ENCODE measurements at regions not wholly inside any gene's neighbourhood (a gene's known extent, or its start where the extent isn't known, plus 50 kb on each side); places are given as distances from the start of the nearest gene placed in this dataset.

- Histone ChIP-seq H2AFZ (ENCODE audit: low read length) (no peak overlapping the region), H3K9me3 (ENCODE audit: low read length) (no peaks in the 10 kb centered on the region), H3K4me1 (ENCODE audit: insufficient read depth, low read length, poor library complexity, severe bottlenecking) (no peaks in the 10 kb centered on the region), H4K20me1 (ENCODE audit: insufficient read depth, low read length) (no peaks in the 10 kb centered on the region), H3K9me2 (ENCODE audit: insufficient read depth, low read length) (no peaks in the 10 kb centered on the region), H3K36me3 (ENCODE audit: insufficient read depth, low read length) (no peaks in the 10 kb centered on the region), H3K4me2 (ENCODE audit: low read length) (no peak overlapping the region), H3K27ac (ENCODE audit: low read depth, low read length, poor library complexity, severe bottlenecking) (no peak overlapping the region), H3K4me3 (ENCODE audit: low read depth, low read length, poor library complexity, severe bottlenecking) (no peak overlapping the region), H3K79me2 (ENCODE audit: insufficient read depth, low read depth, low read length) (no peaks in the 10 kb centered on the region)
- TF ChIP-seq EZH2phosphoT487 (IDR thresholded peaks at IDR 0.05; ENCODE audit: borderline replicate concordance, low read depth, low read length) (no peak), CTCF (conservative IDR thresholded peaks at IDR 0.05; ENCODE audit: low read length) (no peak)
- intact Hi-C loops (cut with micrococcal nuclease; ENCODE audit: unreplicated experiment), result no loop called here
- ChIA-PET POLR2A (no interaction called here), CTCF (ENCODE audit: unreplicated experiment) (no interaction called here)
- no TSS peak for BruUV-seq (replicated peaks)
- no peak for DNase-seq (ENCODE audit: low spot score)
These were observed 125.9 kb downstream of the FAM53A start for GRCh38 chr4:1558205-1558604.

- no TSS peak for BruUV-seq (replicated peaks)
- TF ChIP-seq EZH2phosphoT487 (IDR thresholded peaks at IDR 0.05; ENCODE audit: borderline replicate concordance, low read depth, low read length), result no peak
- no peak for TF ChIP-seq CTCF (conservative IDR thresholded peaks at IDR 0.05; ENCODE audit: low read length)
- H2AFZ ChIP-seq (ENCODE audit: low read length), result no peak overlapping the region
- H3K4me3 ChIP-seq (ENCODE audit: low read depth, low read length, poor library complexity, severe bottlenecking), result no peak overlapping the region
- intact Hi-C loops (cut with micrococcal nuclease; ENCODE audit: unreplicated experiment), result no loop called here
- no peak overlapping the region for H3K27ac ChIP-seq (ENCODE audit: low read depth, low read length, poor library complexity, severe bottlenecking)
- no peaks in the 10 kb centered on the region for H3K79me2 ChIP-seq (ENCODE audit: insufficient read depth, low read depth, low read length)
- no peaks in the 10 kb centered on the region for H4K20me1 ChIP-seq (ENCODE audit: insufficient read depth, low read length)
- no peaks in the 10 kb centered on the region for H3K9me2 ChIP-seq (ENCODE audit: insufficient read depth, low read length)
- H3K36me3 ChIP-seq (ENCODE audit: insufficient read depth, low read length), result no peaks in the 10 kb centered on the region
- H3K4me1 ChIP-seq (ENCODE audit: insufficient read depth, low read length, poor library complexity, severe bottlenecking), result no peaks in the 10 kb centered on the region
- H3K9me3 ChIP-seq (ENCODE audit: low read length), result no peaks in the 10 kb centered on the region
- ChIA-PET CTCF (ENCODE audit: unreplicated experiment) (no interaction called here), POLR2A (no interaction called here)
- DNase-seq (ENCODE audit: low spot score), result no peak
- H3K4me2 ChIP-seq (ENCODE audit: low read length), result no peak overlapping the region
These were observed 126.9 kb downstream of the FAM53A start for GRCh38 chr4:1557221-1557597.

- ChIA-PET CTCF (ENCODE audit: unreplicated experiment) (no interaction called here), POLR2A (no interaction called here)
- Histone ChIP-seq H3K36me3 (ENCODE audit: insufficient read depth, low read length) (no peaks in the 10 kb centered on the region), H3K9me2 (ENCODE audit: insufficient read depth, low read length) (no peaks in the 10 kb centered on the region), H3K9me3 (ENCODE audit: low read length) (no peaks in the 10 kb centered on the region), H3K4me1 (ENCODE audit: insufficient read depth, low read length, poor library complexity, severe bottlenecking) (no peaks in the 10 kb centered on the region), H3K4me2 (ENCODE audit: low read length) (no peak overlapping the region), H2AFZ (ENCODE audit: low read length) (no peak overlapping the region), H3K4me3 (ENCODE audit: low read depth, low read length, poor library complexity, severe bottlenecking) (no peak overlapping the region), H3K27ac (ENCODE audit: low read depth, low read length, poor library complexity, severe bottlenecking) (no peak overlapping the region), H4K20me1 (ENCODE audit: insufficient read depth, low read length) (no peaks in the 10 kb centered on the region), H3K79me2 (ENCODE audit: insufficient read depth, low read depth, low read length) (no peaks in the 10 kb centered on the region)
- BruUV-seq (replicated peaks), result no TSS peak
- DNase-seq (ENCODE audit: low spot score), result no peak
- intact Hi-C loops (cut with micrococcal nuclease; ENCODE audit: unreplicated experiment), result no loop called here
- TF ChIP-seq CTCF (conservative IDR thresholded peaks at IDR 0.05; ENCODE audit: low read length) (no peak), EZH2phosphoT487 (IDR thresholded peaks at IDR 0.05; ENCODE audit: borderline replicate concordance, low read depth, low read length) (no peak)
These were observed 127.4 kb downstream of the FAM53A start for GRCh38 chr4:1556541-1557220.

Data from OCI-LY7 (cell line).